ENCODE measurements at regions not wholly inside any gene's neighbourhood (a gene's known extent, or its start where the extent isn't known, plus 50 kb on each side); places are given as distances from the start of the nearest gene placed in this dataset.

- TF ChIP-seq CTCF (conservative IDR thresholded peaks at IDR 0.05 in 1 of 2, IDR thresholded peaks at IDR 0.05 in 1 of 2; ENCODE audit: extremely low read depth in 1 of 2, insufficient read depth in 1 of 2, low read depth in 1 of 2, low read length in 2 of 2) (no peak), EZH2 (IDR thresholded peaks at IDR 0.05; ENCODE audit: borderline replicate concordance, low read length) (no peak)
Observed at GRCh38 chrX:122244080-122244479, 940.0 kb upstream of the GRIA3 start.

Data from mammary epithelial cell (primary cell).